ENCODE measurements at regions not wholly inside any gene's neighbourhood (a gene's known extent, or its start where the extent isn't known, plus 50 kb on each side); places are given as distances from the start of the nearest gene placed in this dataset.

DNA sequence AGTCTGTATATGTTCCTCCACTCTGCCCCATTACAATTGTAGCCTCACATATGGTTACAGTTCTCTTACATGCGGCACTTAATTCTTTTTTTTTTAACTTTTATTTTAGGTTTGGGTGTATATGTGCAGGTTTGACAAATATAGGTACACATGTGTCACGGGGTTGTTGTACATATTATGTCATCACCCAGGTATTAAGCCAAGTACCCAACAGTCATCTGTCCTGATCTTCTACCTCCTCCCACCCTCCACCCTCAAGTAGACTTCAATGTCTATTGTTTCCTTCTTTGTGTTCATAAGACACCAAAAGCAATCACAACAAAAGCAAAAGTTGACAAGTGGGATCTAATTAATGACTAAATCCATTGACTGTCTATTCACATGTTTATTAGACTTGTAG is 144.6 kb upstream of the TP63 start:
- TF ChIP-seq CTCF (conservative IDR thresholded peaks at IDR 0.05 in 1 of 2, IDR thresholded peaks at IDR 0.05 in 1 of 2; ENCODE audit: extremely low read depth in 1 of 2, insufficient read depth in 1 of 2, low read depth in 1 of 2, low read length in 2 of 2) (no peak), EZH2 (IDR thresholded peaks at IDR 0.05; ENCODE audit: borderline replicate concordance, low read length) (no peak)

All from mammary epithelial cell (primary cell).